ENCODE measurements at regions not wholly inside any gene's neighbourhood (a gene's known extent, or its start where the extent isn't known, plus 50 kb on each side); places are given as distances from the start of the nearest gene placed in this dataset.
"Not testable (repeated sequence)": the region's sequence is repeated elsewhere in the genome, so short reads cannot be mapped to it uniquely, and the experiment has no call there.

GRCh38 chr10:80753612-80754011 lies 215.9 kb downstream of the SH2D4B start:
- DNase-seq: no peak

GRCh38 chr10:80755893-80756292 lies 218.2 kb downstream of the SH2D4B start:
- DNase-seq: no peak

- DNase-seq: no peak
These were observed 222.0 kb downstream of the SH2D4B start for GRCh38 chr10:80759693-80760092.

- no peak for DNase-seq
These were observed 223.2 kb downstream of the SH2D4B start for GRCh38 chr10:80760914-80761371.

- DNase-seq: no peak
These were observed 230.3 kb downstream of the SH2D4B start for GRCh38 chr10:80767963-80768362.

- DNase-seq: no peak
These were observed 232.0 kb downstream of the SH2D4B start for GRCh38 chr10:80769700-80770160.

GRCh38 chr10:80770239-80770638 lies 232.5 kb downstream of the SH2D4B start:
- no peak for DNase-seq

GRCh38 chr10:80771285-80771684 lies 233.6 kb downstream of the SH2D4B start:
- DNase-seq: no peak

- no peak for DNase-seq
These were observed 234.3 kb downstream of the SH2D4B start for GRCh38 chr10:80771902-80772555.

- DNase-seq: no peak
These were observed 234.9 kb downstream of the SH2D4B start for GRCh38 chr10:80772596-80772995.

GRCh38 chr10:80784695-80785094 lies 247.0 kb downstream of the SH2D4B start:
- DNase-seq: no peak

- no peak for DNase-seq
These were observed 248.6 kb downstream of the SH2D4B start for GRCh38 chr10:80786322-80786721.

- DNase-seq: no peak
These were observed 250.2 kb downstream of the SH2D4B start for GRCh38 chr10:80787952-80788351.

GRCh38 chr10:80794994-80795393 lies 257.3 kb downstream of the SH2D4B start:
- DNase-seq: no peak

- DNase-seq: no peak
These were observed 267.8 kb downstream of the SH2D4B start for GRCh38 chr10:80805343-80806020.

GRCh38 chr10:80814147-80814652 lies 276.5 kb downstream of the SH2D4B start:
- DNase-seq: no peak

GRCh38 chr10:80829151-80829550 lies 291.4 kb downstream of the SH2D4B start:
- no peak for DNase-seq

- DNase-seq: no peak
These were observed 291.9 kb downstream of the SH2D4B start for GRCh38 chr10:80829562-80829961.

GRCh38 chr10:80832693-80833092 lies 295.0 kb downstream of the SH2D4B start:
- DNase-seq: not testable (repeated sequence)

- DNase-seq: no peak
These were observed 317.8 kb downstream of the SH2D4B start for GRCh38 chr10:80855348-80855971.

- DNase-seq: no peak
These were observed 318.5 kb downstream of the SH2D4B start for GRCh38 chr10:80856186-80856585.

- DNase-seq: not testable (repeated sequence)
These were observed 321.6 kb downstream of the SH2D4B start for GRCh38 chr10:80859279-80859678.

GRCh38 chr10:80860719-80861118 lies 323.0 kb downstream of the SH2D4B start:
- DNase-seq: no peak

GRCh38 chr10:80861882-80862281 lies 324.2 kb downstream of the SH2D4B start:
- DNase-seq: no peak

Measured in COR-L47 (cell line).